ENCODE measurements at regions not wholly inside any gene's neighbourhood (a gene's known extent, or its start where the extent isn't known, plus 50 kb on each side); places are given as distances from the start of the nearest gene placed in this dataset.
"Not testable (repeated sequence)": the region's sequence is repeated elsewhere in the genome, so short reads cannot be mapped to it uniquely, and the experiment has no call there.

DNA sequence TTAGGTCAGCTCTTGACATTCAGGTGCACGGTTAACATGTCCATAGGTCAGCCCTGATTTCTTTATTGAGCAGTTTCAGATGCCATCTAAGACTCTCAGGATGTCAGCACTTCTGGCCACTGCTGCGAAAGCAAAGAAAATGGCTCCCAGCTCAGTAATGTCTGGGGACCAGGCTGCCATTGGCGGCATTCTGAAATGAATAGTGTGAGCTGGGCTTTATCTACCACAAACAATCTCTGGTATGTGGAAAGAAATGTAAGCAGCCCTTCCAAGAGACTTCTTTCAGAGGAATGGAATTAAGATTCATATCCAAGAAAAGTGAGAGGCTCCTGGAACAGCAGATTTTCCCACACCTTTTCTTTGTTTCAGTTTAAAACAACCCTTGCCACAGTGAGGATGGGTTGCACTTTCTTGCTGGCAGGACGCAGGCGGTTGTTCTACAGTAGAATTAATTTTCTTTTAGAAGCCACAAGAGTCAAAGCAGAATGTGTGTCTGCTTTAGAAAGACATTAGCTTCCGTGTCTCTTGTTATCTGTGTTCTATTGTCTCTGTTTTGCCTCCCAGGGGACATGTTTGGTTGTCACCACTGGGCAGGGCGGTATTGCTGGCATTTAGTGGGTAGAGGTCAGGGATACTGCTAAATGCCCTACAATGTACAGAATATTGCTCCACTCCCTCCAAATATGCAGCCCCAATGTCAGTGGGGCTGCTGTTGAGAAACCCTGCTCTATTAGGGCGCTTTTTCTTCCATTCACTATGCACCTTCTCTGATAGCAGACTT lies 149.9 kb upstream of the ANKH start:
- peak; percentile 93 for DNase-seq (ENCODE audit: low read depth)

- DNase-seq (ENCODE audit: low read depth) = peak; percentile 53
Observed at GRCh38 chr5:15020736-15021135, 149.2 kb upstream of the ANKH start.

DNA sequence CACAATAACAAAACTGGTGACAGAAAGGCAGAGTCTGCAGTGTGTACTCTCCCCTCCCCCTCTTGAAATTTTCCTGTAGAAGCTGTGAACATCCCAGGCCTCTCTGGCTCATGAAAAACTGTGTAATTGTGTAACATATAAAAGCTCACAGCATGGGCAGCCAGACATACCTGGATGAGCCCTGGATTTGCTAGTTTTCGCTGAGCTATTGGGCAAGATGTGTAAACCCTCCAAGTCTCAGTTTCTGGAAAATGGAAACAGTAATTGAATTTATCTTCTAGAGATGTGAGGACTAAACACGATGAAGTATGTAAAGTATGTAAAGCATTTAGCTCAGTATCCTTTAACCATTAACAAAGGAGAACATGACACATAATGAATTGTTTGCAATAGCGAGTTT lies 143.2 kb upstream of the ANKH start:
- DNase-seq (ENCODE audit: low read depth) = peak; percentile 74

DNA sequence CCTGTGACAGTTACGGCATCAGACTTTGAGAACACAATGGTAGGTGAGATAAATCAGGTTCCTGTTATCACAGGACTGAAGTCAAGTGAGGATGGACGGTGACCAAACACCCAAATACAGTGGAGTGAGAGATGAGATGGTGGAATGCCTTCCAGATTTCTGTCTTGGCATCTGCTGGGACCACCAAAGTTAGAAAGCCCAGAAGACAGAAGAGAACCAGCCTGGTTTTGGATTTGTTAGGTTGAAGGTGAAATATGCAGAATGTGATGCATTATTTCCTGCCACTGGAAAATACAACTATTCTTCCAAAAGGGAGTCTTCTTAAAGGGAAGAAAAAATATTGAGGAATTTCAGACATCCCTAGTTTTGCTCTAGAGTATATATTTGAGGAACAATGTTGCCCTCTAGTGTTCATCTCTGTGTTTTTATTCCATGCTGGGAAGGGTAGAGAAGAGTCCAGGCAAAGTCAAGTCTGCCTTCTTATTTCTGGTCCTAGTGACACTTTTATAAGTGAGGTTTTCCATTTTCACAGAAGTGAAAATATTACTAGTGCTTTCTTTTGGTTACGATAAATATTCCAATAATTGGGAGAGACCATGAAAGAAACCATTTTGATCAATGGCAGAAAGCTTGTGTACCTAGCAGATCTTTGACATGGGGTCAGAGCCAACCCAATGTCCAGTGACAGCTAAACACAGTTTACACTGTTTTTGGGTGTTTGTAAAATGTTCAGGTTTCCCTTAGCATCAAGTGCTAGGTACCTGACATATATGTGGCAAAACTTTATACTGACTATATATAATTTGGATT lies 142.3 kb upstream of the ANKH start:
- DNase-seq (ENCODE audit: low read depth) = peak; percentile 77

- DNase-seq (ENCODE audit: low read depth) = no peak
Observed at GRCh38 chr5:15012061-15012460, 140.5 kb upstream of the ANKH start.

DNA sequence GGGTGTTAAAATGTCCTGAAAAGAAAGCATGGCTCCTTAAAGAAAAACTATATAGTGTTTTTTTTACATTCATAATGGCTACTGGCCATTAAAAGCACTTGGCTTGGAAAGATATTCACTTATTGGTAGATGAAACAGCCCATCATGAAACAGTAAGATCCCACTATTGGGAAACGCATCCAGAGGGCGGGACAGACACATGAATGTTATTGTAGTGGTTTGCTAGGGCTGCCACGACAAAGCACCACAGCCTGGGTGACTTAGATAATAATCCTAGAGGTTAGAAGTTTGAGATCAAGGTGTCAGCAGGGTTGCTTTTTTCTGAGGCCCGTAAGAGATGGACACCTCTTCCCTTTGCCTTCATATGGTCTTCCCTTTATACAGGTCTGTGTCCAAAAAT lies 139.4 kb upstream of the ANKH start:
- DNase-seq (ENCODE audit: low read depth) = peak; percentile 23

DNA sequence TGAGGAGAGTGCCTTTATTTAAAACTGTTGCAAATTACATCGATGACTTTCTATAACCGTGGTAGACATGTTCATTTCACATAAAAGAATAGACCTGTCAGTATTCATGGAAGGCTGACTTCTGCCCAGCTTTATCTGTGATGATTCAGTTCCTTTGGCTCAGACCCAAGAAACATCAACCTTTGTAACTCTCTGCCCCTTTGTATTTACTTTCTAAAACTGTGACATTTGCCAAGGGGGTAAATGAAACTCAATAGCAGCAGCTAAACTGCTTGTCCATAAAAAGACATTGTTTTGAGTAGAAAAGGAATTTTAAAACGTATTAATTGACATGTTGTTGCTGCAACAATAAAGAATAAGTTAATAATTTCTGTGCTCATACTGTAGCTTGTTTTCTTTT lies 137.8 kb upstream of the ANKH start:
- peak; percentile 75 for DNase-seq (ENCODE audit: low read depth)

DNA sequence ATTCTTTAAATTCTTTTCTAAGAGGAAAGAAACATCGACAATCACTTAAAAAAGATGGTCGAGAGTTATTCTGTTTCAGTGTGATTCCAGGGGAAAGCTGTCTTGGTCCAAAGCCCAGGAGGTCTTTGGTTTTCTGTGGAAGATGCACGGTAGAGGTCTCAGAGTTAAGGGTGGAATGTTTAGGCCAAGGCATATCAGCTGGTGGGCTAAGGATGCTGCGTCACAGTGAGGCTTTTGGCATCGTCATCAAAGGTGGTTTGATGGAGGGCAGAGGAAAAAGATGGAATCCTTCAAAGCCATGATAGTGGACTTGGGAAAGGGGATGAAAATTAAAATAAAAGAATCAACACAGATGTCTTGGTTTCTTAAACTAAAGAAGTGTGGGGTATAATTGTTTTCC lies 137.3 kb upstream of the ANKH start:
- DNase-seq (ENCODE audit: low read depth) = no peak

- peak; percentile 98 for DNase-seq (ENCODE audit: low read depth)
Observed at GRCh38 chr5:15008476-15008875, 136.9 kb upstream of the ANKH start.

DNA sequence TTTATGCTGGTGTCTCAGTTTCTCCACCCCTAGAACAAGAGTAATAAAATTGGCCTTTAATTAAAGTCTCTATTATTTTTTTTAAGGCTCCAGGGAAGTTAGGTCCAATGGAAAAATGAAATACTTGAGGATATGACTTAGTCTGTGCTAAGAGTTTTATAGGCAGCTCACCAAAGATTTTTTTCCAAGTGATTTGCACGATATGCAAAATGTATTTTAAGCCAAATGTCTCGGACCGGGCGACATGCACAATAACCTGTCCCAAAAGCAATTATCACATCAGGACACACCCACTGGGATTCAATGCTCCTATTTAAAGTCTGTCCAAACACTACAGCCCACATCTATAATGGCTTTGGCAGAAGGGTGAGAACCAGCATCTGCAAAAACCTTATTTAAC lies 136.1 kb upstream of the ANKH start:
- peak; percentile 46 for DNase-seq (ENCODE audit: low read depth)

- DNase-seq (ENCODE audit: low read depth) = no peak
Observed at GRCh38 chr5:15004506-15004905, 132.9 kb upstream of the ANKH start.

- peak; percentile 78 for DNase-seq (ENCODE audit: low read depth)
Observed at GRCh38 chr5:15003511-15003920, 131.9 kb upstream of the ANKH start.

DNA sequence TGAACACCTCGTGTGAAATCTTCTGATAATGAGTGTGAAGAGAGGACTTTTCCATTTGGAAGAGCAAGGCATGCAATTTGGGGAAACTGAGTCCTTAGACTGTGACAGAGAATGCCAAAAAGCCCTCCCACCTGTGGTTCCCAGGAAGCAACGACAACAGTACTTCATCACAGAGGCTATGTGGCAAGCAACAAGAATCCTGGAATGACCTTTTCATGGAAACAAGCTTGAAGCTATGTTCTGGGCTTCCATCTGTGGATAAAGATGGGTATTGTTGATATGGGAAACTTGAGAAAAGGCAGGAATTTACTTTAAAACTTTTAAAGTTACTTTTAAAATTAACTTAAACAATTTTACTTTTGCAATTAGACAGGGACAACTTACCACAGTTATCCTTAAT lies 131.2 kb upstream of the ANKH start:
- DNase-seq (ENCODE audit: low read depth) = peak; percentile 26

- DNase-seq (ENCODE audit: low read depth) = no peak
Observed at GRCh38 chr5:15002173-15002572, 130.6 kb upstream of the ANKH start.

GRCh38 chr5:15001517-15001916 lies 129.9 kb upstream of the ANKH start:
- no peak for DNase-seq (ENCODE audit: low read depth)

DNA sequence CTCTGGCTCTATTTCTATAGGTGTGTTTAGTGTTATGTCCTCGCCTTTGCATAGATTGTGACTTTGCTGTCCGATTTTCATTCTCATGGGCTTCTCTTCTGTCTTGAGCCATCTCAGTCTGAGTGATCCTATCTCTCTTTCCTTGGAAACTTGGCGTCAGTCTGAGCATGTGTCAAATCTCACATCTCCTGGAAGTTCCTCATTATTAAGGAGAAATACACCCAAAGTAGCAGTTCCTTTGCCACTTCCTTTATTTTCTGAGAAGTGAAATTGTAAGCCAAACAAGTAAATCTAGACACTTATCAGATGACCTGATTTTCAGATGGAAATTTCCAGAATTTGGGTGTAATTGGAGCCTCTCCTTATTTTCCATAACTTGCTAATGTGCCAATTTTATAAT lies 126.9 kb upstream of the ANKH start:
- no peak for DNase-seq (ENCODE audit: low read depth)

DNA sequence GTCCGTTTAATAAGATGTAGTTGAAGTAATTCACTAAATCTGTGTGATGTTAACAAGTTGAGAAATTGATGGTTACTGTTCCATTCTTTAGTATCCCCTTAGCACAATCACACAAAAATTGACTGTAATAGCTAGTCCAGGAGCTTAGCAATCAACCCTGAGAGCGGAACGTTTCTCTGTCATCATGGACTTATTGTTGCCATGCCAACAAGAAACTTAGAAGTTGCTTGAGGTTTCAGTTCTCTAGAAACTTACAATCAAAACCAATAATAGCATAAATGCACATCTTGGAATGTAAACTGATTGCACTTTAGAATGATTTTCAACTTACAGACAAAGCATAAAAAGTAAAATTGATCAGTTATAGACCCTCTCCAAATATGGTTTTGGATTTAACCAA lies 125.4 kb upstream of the ANKH start:
- DNase-seq (ENCODE audit: low read depth) = no peak

DNA sequence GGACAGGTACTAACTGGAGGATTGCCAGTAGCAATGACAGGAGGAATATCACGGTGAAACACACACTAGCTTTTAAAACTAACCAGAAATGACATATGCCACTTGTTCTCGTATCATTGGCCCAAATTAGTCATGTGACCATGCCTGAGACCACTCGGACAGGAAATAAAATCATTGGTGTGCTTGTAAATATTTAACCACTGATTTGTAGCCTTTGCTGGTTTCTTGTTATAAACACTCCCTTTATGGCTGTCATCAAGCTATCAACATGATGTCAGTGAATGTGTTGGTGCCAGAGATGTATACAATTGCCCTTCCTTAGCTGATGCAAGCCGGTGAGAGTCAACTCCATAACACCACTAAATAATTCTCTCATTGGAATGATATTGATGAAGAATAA lies 123.7 kb upstream of the ANKH start:
- peak; percentile 17 for DNase-seq (ENCODE audit: low read depth)

DNA sequence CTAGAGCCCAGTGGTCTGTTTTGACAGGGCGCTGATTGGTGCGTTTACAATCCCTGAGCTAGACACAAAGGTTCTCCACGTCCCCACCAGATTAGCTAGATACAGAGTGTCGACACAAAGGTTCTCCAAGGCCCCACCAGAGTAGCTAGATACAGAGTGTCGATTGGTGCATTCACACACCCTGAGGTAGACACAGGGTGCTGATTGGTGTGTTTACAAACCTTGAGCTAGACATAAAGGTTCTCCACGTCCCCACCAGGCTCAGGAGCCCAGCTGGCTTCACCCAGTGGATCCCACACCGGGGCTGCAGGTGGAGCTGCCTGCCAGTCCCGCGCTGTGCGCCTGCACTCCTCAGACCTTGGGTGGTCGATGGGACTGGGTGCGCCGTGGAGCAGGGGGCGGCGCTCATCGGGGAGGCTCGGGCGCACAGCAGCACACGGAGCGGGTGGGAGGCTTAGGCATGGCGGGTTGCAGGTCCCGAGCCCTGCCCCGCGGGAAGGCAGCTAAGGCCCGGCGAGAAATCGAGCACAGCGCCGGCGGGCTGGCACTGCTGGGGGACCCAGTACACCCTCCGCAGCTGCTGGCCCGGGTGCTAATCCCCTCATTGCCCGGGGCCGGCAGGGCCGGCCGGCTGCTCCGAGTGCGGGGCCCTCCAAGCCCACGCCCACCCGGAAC lies 122.0 kb upstream of the ANKH start:
- DNase-seq (ENCODE audit: low read depth) = not testable (repeated sequence)

DNA sequence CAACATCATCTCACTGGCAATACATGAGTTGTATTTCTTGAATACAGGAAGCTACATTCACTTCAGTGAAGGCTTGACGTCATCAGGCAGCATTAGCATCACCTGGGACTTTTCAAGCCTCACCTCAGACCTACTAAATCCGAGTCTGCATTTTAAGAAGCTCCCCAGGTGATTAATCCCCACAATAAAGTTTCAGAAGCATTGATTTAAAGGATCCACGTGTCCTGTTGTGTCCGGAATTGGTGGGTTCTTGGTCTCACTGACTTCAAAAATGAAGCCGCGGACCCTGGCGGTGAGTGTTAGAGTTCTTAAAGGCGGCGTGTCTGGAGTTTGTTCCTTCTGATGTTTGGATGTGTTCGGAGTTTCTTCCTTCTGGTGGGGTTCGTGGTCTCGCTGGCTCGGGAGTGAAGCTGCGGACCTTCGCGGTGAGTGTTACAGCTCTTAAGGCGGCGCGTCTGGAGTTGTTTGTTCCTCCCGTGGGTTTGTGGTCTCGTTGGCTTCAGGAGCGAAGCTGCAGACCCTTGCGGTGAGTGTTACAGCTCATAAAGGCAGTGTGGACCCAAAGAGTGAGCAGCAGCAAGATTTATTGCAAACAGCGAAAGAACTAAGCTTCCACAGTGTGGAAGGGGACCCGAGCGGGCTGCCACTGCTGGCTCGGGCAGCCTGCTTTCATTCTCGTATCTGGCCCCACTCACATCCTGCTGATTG lies 121.3 kb upstream of the ANKH start:
- DNase-seq (ENCODE audit: low read depth) = not testable (repeated sequence)

DNA sequence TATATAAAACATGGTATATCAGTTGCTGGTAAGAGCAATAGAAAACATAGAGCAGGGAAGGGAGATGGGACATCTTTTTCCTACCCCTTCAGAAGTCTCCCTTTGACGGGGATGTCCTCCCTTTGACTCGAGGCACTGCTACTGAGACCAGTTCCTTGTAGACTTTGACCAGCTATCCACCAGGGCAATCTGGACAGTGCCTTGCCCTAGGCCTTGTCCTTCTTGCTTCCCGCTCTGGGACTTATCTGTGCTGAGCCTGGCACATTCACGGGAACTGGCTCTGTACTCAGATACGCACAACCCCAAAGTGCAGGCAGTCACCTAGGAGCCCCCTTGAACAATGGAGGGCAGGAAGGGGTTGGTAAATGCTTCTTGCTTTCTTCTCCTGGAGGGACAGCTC lies 116.6 kb upstream of the ANKH start:
- DNase-seq (ENCODE audit: low read depth) = no peak

DNA sequence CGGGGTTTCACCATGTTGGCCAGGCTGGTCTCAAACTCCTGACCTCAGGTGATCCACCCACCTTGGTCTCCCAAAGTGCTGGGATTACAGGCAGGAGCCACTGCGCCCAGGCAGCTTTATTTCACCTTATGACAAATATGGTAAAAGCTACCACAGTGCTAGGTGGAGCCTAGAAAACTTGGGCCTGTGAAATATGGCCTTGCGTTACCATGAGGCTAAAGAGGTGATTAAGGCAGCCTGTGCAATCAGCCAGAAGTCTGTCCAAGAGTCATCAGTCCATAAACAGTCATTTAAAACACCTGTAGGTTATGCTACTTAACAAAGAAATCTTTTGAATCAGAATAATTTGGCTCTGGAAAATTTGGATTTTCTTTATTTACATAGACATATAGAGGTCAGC lies 114.8 kb upstream of the ANKH start:
- no peak for DNase-seq (ENCODE audit: low read depth)
